ENCODE measurements at regions not wholly inside any gene's neighbourhood (a gene's known extent, or its start where the extent isn't known, plus 50 kb on each side); places are given as distances from the start of the nearest gene placed in this dataset.

GRCh38 chr10:37563715-37564108 is 293.7 kb downstream of the ZNF248 start:
- H3K9me3 Mint-ChIP-seq: peaks cover 6% of the 10 kb centered on the region
- no peak overlapping the region for H3K27ac Mint-ChIP-seq
- DNase-seq (ENCODE audit: extremely low spot score, unreplicated experiment): no peak
- no peak overlapping the region for H3K4me3 Mint-ChIP-seq
- TF ChIP-seq, protein P1, sequence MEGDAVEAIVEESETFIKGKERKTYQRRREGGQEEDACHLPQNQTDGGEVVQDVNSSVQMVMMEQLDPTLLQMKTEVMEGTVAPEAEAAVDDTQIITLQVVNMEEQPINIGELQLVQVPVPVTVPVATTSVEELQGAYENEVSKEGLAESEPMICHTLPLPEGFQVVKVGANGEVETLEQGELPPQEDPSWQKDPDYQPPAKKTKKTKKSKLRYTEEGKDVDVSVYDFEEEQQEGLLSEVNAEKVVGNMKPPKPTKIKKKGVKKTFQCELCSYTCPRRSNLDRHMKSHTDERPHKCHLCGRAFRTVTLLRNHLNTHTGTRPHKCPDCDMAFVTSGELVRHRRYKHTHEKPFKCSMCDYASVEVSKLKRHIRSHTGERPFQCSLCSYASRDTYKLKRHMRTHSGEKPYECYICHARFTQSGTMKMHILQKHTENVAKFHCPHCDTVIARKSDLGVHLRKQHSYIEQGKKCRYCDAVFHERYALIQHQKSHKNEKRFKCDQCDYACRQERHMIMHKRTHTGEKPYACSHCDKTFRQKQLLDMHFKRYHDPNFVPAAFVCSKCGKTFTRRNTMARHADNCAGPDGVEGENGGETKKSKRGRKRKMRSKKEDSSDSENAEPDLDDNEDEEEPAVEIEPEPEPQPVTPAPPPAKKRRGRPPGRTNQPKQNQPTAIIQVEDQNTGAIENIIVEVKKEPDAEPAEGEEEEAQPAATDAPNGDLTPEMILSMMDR (conservative IDR thresholded peaks at IDR 0.05): no peak
- no peaks in the 10 kb centered on the region for H3K27me3 Mint-ChIP-seq
- H3K4me1 Mint-ChIP-seq (ENCODE audit: unreplicated experiment): no peaks in the 10 kb centered on the region
- peaks cover 3% of the 10 kb centered on the region for H3K36me3 Mint-ChIP-seq

GRCh38 chr10:37563107-37563714 is 294.2 kb downstream of the ZNF248 start:
- H3K27ac Mint-ChIP-seq: no peak overlapping the region
- H3K27me3 Mint-ChIP-seq: no peaks in the 10 kb centered on the region
- TF ChIP-seq, protein P1 (conservative IDR thresholded peaks at IDR 0.05): no peak
- H3K36me3 Mint-ChIP-seq: peaks cover 3% of the 10 kb centered on the region
- peaks cover 6% of the 10 kb centered on the region for H3K9me3 Mint-ChIP-seq
- no peak for DNase-seq (ENCODE audit: extremely low spot score, unreplicated experiment)
- no peak overlapping the region for H3K4me3 Mint-ChIP-seq
- H3K4me1 Mint-ChIP-seq (ENCODE audit: unreplicated experiment): no peaks in the 10 kb centered on the region

DNA sequence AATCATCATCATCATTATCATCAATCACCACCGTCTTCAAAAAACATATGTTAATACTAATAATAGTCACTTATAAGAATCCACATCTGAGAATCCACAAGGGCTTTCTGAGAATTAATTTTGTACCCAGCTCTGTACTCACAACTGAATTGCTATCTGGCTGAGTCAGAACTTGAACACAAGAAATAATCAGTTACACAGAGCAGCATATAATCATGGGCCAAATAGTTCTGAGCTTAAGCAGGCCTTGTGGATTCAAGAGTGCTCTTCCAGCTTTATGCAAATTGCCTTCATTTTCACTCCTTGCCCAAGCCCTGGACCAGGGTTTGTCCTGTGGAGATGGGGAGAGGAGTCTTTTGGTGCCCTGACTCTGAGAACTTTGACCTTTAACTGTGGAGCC is 304.5 kb downstream of the ZNF248 start:
- H3K36me3 Mint-ChIP-seq: no peaks in the 10 kb centered on the region
- TF ChIP-seq, protein P1 (conservative IDR thresholded peaks at IDR 0.05): no peak
- peaks cover 9% of the 10 kb centered on the region for H3K9me3 Mint-ChIP-seq
- H3K4me3 Mint-ChIP-seq: no peak overlapping the region
- H3K27me3 Mint-ChIP-seq: no peaks in the 10 kb centered on the region
- DNase-seq (ENCODE audit: extremely low spot score, unreplicated experiment): no peak
- H3K27ac Mint-ChIP-seq: no peak overlapping the region
- no peaks in the 10 kb centered on the region for H3K4me1 Mint-ChIP-seq (ENCODE audit: unreplicated experiment)

DNA sequence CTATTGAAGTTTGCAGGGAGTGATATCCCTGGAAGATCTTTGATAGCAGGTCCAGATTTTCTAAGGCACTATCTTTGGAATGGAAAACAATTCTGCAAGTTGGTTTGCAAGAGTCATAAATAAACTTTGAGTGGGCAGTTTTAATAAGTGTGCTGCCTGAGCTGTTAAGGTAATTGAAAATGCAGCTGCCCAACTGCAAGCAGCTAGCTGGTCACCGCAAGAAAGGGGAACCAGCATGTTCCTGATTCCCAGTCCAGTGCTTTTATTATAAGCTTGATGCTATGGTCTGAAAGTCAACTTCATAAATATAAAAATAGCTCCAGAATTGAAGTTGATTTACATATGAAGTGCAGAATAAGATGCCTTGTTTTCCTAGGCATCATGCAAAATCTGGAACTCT is 308.4 kb downstream of the ZNF248 start:
- TF ChIP-seq, protein P1 (conservative IDR thresholded peaks at IDR 0.05): no peak
- Mint-ChIP-seq H3K9me3 (peaks cover 4% of the 10 kb centered on the region), H3K36me3 (no peaks in the 10 kb centered on the region), H3K27ac (no peak overlapping the region), H3K4me1 (ENCODE audit: unreplicated experiment) (no peaks in the 10 kb centered on the region), H3K27me3 (no peaks in the 10 kb centered on the region), H3K4me3 (no peak overlapping the region)
- DNase-seq (ENCODE audit: extremely low spot score, unreplicated experiment): no peak

GRCh38 chr10:37535459-37536246 is 321.8 kb downstream of the ZNF248 start:
- H3K4me1 Mint-ChIP-seq (ENCODE audit: unreplicated experiment): no peaks in the 10 kb centered on the region
- H3K27me3 Mint-ChIP-seq: no peaks in the 10 kb centered on the region
- H3K9me3 Mint-ChIP-seq: peaks cover 21% of the 10 kb centered on the region
- H3K36me3 Mint-ChIP-seq: no peaks in the 10 kb centered on the region
- H3K27ac Mint-ChIP-seq: no peak overlapping the region
- DNase-seq (ENCODE audit: extremely low spot score, unreplicated experiment): no peak
- no peak overlapping the region for H3K4me3 Mint-ChIP-seq
- TF ChIP-seq, protein P1 (conservative IDR thresholded peaks at IDR 0.05): no peak
